GM18505 (cell line): ENCODE measurements at regions not wholly inside any gene's neighbourhood (a gene's known extent, or its start where the extent isn't known, plus 50 kb on each side); places are given as distances from the start of the nearest gene placed in this dataset.
A peak's percentile ranks its signal among the peaks of the same experiment; 100 is the strongest.
"Not testable (repeated sequence)": the region's sequence is repeated elsewhere in the genome, so short reads cannot be mapped to it uniquely, and the experiment has no call there.

Experiments
- ATAC-seq: cut with Tn5 transposase; IDR thresholded peaks from one replicate; pipeline ENCODE4 v1.9.1; 2021; ENCODE audit not compliant: unreplicated experiment
- POLR2A ChIP-seq: IDR thresholded peaks from 4 replicates; pipeline ENCODE4 v1.6.1; 2011; ENCODE audit warnings: borderline replicate concordance; ENCODE audit not compliant: insufficient read depth, insufficient read length; ENCODE audit errors: extremely low read depth

GRCh38 chr13:24613755-24614154, 66.5 kb upstream of the ATP12A start:
- TF ChIP-seq POLR2A, result no peak
- ATAC-seq, result no peak

- ATAC-seq, result no peak
- TF ChIP-seq POLR2A, result no peak
These were observed 65.7 kb upstream of the ATP12A start for GRCh38 chr13:24614306-24615080.

GRCh38 chr13:24615114-24615513, 65.1 kb upstream of the ATP12A start:
- ATAC-seq, result no peak
- TF ChIP-seq POLR2A, result no peak

GRCh38 chr13:24615911-24616472, 64.2 kb upstream of the ATP12A start:
- no peak for ATAC-seq
- TF ChIP-seq POLR2A, result no peak

- no peak for ATAC-seq
- no peak for TF ChIP-seq POLR2A
These were observed 63.7 kb upstream of the ATP12A start for GRCh38 chr13:24616514-24616913.

- no peak for TF ChIP-seq POLR2A
- ATAC-seq, result no peak
These were observed 62.8 kb upstream of the ATP12A start for GRCh38 chr13:24617256-24618010.

GRCh38 chr13:24618011-24618955, 61.9 kb upstream of the ATP12A start:
- TF ChIP-seq POLR2A, result peak; percentile 23
- peak; percentile 83 for ATAC-seq

GRCh38 chr13:24619282-24619681, 60.9 kb upstream of the ATP12A start:
- TF ChIP-seq POLR2A, result no peak
- no peak for ATAC-seq

GRCh38 chr13:24622481-24623148, 57.6 kb upstream of the ATP12A start:
- ATAC-seq, result not testable (repeated sequence)

- no peak for TF ChIP-seq POLR2A
These were observed 57.0 kb upstream of the ATP12A start for GRCh38 chr13:24623149-24623665.

GRCh38 chr13:24624363-24624762, 55.8 kb upstream of the ATP12A start:
- no peak for TF ChIP-seq POLR2A
- no peak for ATAC-seq

More at GRCh38 chr13:24623149-24623665, 57.0 kb upstream of the ATP12A start:
- no peak for ATAC-seq

GRCh38 chr13:24624801-24625231, 55.4 kb upstream of the ATP12A start:
- no peak for TF ChIP-seq POLR2A
- ATAC-seq, result no peak
